ENCODE measurements at regions not wholly inside any gene's neighbourhood (a gene's known extent, or its start where the extent isn't known, plus 50 kb on each side); places are given as distances from the start of the nearest gene placed in this dataset.

DNA sequence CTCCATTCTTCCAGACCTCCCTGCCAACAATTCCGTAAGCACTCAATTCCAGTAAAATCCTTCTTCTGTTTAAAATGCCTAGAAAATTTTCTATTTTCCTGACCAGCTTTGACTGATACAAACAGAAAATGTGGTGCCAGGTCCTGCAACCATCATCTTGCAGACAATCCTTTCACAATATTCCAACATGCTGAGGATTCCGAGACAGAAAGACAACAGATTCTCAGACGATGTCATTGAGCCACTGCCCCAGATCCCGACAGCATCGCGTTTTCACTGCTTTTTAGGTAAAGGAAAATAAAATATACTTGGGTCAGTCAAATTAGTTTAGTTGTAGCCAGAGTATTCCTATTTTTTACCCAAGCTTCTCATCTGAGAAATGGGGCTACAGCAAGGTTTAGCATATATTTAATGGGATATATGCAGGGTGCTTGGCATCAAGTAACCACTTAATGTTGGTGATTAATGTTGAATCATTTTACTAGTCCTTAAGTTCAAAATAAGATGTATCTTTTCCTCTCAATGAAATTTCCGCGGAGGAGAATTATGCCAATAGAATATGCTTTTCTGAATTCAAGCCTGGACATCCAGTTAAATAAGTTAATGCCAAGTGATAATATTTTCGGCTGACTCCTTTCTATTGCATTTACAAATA, 866.6 kb downstream of the SLC4A3 start:
- DNase-seq (ENCODE audit: low spot score), result no peak

DNA sequence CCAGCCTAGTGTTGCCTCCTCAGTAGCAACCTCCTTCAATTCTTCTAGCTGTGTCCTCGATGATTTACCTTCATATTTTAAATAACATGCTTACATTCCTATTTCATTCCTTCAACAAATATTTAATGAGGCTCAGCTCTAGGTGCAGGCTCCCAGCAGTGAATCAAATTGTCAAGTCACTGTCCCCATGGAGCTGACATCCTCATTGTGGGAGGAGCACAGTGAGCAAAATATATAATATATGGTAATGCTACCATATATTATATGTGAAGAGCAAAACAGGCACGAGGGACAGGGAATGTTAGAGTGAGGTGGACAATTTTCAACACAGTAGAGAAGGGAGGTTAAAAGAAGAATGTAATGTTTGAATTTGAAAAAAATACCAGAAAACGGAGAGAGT, 869.1 kb downstream of the SLC4A3 start:
- DNase-seq (ENCODE audit: low spot score), result no peak

DNA sequence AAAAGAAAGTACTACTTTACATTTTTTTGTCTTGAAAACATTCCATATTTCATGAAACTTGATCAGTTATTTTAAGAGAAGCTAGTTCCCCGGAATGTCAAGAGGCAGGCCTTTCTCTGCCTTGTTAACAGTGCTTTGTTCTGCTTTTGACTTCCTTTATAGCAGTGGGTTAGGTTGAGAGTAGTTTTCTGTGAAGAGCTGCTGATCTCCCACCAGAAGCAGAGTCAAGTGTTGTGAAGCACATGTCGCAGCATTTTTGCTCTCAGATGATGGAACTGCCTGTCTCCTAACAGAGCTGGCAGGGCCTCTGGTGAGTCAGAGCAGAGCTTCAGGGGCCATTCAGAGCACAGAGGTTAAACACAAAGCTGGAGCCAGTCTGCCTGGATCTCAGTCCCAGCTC, 871.8 kb downstream of the SLC4A3 start:
- DNase-seq (ENCODE audit: low spot score), result no peak

DNA sequence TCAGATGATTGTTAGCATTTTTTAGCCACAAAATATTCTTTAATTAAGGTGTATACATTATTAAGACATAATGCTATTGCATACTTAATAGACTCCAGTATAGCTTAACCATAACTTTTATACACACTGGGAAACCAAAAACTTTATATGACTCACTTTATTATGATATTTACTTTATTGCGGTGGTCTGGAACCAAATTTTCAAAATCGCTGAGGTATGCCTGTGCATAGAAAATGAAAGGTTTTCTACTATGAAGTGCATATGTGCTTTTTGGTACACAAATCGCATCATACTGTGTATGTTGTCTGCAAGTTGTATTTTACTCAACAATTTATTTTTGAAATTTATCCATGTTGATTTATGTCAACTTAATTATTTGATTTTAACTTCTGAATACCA, 875.1 kb downstream of the SLC4A3 start:
- no peak for DNase-seq (ENCODE audit: low spot score)

DNA sequence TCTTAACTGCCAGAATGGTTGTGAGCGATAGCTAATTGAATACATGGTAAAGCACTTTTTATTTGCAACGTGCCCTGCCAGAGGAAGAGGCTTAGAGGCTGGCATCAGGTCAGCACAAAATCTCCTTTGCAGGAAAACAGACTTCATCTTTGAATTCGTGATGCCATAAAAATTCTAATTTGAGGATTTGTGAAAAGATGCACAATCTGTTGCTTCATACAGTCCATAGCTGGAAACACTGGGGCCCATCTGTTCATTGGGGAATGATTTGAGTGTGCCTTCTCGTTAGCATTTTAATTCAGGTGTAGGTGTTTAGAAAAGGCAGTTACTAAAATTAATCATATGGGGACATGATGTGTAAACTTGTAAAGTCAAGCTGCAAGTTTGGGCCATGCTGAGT, 876.0 kb downstream of the SLC4A3 start:
- DNase-seq (ENCODE audit: low spot score), result no peak

DNA sequence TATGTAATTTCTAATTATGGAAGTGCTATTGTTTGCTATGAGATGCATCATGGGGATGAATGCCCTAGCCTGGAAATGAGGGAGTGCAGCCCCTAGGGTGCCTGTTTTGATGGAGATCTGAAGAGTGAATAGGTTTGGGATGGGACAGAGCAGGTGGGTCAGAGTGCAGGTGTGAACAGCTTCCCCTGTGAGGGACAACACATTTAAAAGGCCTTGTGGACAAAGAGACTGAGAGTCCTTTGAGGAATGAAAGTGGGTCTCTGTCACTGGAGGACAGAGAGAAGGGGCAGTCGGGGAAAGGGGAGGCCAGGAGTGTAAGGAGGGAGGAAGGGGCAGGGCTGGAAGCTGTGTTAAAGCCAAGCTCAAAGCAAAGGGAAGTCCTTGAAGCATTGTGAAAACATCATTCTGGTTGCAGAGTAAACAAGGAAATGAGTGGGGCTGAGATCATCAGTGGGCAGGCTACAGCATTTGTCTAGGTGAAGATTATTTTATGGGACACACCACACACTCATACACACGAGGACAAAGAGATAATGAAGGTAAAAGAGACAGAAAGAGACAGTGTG, 877.6 kb downstream of the SLC4A3 start:
- DNase-seq (ENCODE audit: low spot score), result no peak

DNA sequence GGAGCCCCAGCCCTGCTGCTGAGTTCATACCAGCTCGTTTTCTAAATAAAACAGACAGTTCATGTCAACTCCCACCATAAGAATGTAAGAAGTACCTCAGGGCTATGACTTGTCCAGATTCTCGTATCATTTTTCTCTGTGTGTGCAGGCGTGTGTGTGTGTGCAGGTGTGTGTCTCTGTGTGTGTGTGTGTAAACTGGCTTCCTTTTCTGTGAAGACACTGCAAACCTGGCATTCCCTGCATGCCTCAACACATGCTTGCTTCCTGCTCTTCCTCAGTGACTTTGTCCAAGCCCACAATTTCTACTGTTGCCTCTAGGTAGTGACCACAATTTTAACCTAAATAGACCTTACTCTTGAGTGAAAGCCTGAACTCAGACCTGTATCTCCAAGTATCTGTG, 879.0 kb downstream of the SLC4A3 start:
- no peak for DNase-seq (ENCODE audit: low spot score)

DNA sequence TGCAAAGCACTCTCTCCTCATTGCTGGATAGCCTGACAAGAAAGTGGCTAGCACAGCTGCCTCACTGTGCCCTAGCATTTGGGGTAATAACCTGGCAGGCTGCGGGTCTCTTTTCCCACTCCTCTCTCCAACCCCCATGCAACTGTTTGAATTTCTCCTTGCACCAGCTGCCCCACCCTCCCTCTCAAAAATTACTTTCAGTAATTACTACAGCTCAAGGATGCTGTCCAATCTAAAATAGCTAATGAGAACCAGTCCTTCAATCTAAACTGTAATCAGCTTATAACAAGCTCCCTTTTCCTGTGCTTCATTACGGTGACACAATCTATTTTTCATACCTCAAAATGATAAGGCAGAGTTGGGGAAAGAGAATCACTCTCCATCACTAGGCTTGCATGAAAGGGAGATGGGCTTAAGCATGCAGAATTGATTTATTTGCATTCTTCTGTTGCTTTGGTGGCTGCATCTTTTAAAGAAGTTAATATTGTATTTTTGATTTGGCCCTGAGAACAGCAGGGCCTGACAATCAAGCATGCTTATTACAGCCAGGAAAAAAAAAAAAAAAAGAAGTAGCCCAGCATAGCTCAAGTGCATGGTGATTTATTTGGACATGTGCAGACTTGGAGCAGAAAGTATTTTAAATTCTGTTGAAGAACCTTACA, 881.8 kb downstream of the SLC4A3 start:
- DNase-seq (ENCODE audit: low spot score), result peak; percentile 56

DNA sequence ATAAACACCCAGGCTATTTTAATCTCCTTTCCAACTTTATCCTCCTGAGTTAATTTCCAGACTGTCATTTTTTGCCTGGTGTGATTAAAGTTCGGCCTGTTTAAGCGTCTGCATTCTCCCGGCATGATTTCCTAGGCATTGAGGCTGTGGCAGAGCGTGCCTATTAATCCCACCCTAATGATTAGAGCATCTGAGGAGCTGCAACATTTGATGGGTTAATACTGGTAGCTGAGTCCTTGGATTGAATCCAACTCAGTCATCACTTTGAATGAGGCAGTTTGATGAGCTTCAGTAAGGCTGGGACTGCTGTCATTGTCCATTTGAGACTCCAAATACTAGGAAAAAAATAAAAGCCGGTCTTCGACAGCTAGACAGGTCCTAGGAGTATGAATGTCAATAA, 882.5 kb downstream of the SLC4A3 start:
- DNase-seq (ENCODE audit: low spot score), result peak; percentile 67

DNA sequence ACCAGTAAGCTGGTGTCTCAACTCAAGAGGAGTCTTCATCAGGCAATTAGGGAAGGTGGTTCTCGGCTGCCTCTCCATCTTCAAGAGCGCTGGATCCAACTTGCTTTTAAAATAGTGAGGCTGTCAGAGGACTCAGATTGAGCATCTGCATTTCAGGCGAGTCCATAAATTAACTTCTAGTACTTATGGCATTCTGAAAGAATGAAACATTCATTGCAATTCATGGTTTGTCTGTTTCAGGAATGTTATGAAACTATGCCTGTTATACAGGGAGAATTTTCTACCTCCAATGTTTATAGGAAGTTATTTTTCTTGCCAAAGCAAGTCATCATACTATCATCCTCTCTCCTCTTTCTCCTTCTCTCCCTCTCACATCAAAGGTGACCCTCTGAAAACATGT, 883.2 kb downstream of the SLC4A3 start:
- DNase-seq (ENCODE audit: low spot score), result no peak

DNA sequence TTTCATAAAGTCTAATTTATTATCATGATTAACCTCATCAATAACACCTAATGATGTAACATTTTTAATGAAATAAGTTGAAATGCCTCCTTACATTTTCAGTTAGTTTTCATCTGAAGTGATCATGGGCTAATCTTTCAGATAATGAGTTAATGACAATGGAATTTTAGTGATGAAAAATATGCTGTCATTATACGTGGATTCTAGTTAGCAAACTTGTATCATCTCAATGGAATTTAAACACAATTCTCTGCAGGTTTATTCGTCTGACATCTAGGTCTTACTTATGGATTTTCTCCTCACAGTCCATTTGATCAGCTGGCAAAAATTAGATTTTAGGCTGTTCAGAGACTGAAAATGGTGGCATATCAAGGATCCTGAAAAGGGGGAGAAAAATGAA, 885.0 kb downstream of the SLC4A3 start:
- DNase-seq (ENCODE audit: low spot score), result no peak

DNA sequence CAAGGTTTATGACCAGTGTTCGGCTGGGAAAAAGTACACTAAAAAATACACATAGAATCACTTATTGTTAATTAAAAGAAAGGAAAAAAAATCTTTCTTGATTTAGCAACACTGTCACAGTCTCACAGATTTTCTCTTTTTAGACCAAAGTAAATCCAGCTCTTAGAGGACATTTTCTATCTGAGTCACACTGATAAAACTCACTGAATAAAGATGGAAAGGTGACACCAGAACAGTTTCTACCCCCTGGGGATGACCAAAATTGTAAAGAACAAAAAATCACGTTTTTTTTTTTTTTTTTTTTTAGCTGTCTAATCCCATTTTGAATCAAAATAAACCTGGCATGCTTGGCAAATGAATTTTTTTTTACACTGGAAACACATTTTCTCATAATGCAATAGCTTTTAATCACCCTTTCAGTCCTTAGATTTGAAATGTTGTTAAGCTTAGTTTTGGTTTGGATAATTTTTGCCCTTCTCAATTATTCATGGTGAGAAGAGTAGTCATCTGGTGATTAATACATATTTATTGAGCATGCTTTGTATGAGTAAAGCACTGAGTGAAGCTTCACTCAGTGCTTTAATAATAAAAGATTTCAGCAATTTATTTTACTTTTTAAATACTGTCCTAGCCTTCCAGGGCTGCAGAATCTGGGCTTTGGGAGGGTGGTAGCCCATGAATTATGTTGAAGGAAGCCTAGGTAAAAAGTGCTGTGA, 886.3 kb downstream of the SLC4A3 start:
- DNase-seq (ENCODE audit: low spot score), result no peak

DNA sequence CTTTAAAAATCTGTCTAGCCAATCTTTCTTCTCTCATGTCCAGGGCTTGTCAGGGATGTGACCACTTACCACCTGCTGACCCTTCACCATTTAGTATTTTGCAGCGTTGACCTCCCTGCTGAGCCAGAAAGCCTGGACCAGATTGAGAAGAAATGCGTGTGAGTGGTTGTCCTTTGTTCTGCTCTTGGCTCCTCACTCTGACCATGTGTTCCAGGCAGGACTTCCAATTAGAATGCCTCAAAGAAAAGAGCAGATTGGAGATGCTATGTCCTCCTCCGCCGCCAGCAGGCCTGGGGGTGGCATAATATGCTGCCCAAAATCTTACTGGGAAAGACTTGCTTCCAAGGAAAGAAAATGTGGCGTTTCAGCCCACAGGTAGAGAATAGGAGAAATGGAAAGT, 894.1 kb downstream of the SLC4A3 start:
- no peak for DNase-seq (ENCODE audit: low spot score)

DNA sequence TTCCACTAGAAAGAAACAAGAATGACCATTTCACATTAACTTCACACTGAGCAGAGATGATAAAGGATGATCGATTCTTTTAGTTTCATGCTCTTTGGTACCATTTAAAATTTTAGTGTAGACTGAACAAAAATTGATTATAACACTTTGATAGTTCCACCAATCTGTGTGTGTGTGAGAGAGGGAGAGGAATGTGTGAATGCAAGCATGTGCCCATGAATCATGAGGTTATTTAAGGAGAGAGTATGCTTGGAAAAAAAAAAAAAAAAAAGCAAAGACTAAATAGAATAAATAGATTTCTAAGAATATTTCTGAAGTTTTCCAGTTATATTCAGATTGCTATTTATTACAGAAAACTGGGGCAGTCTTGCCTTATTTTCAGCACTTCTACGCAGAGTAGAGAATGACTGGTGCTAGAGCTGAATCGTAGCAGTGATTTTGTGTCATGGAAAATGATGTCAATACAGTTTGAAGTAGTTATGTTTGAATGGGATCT, 900.8 kb downstream of the SLC4A3 start:
- DNase-seq (ENCODE audit: low spot score), result no peak

DNA sequence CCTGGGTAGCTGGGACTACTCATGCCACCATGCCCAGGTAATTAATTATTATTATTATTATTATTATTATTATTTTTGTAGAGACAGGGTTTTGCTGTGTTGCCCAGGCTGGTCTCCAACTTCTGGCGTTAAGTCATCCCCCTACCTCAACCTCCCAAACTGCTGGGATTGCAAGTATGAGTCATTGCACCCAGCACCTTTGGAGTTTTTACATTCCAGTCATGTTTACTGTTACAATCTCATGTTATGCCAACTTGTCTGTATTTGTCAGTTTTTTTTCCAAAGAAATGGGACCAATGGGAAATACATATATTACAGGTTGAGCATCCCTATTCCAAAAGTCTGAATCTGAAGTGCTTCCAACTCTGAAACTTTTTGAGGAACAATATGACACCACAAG, 903.8 kb downstream of the SLC4A3 start:
- no peak for DNase-seq (ENCODE audit: low spot score)

DNA sequence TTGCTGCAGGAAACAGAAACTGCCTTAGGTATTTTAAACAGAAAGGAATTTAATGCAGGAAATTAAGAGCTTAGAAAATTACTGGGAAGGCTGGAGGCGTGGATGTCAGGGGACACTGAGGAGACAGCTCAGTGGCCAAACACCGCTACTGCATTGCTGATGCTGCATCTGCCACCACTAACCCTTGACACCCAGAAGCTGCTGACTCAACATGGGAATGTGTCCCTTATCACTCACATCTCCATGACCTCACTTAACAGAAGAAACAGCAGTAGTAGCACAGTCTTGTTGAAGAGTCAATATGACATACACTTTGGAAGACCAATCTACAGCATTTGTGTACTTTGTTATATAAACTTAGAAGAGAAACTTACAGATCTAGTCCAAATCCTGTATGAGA, 906.1 kb downstream of the SLC4A3 start:
- DNase-seq (ENCODE audit: low spot score), result peak; percentile 40

DNA sequence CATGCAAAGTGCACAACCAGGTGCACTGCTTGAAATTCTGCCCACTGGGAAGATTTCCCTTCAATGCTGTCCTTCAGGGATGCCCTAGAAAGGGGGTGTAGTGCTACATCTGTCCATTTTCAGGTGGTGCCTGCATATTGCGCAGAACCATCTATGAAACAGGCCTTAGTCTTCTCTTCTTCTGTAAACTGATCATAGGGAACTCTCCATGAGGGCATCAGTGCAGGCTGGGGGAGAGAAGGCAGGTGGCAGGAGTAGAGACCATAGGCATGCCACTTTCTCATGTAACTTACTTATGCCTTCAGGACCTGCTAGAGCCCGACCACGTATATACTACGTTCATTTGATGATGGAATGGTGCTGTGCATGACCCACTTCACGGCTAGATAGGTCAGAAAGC, 912.1 kb downstream of the SLC4A3 start:
- DNase-seq (ENCODE audit: low spot score), result no peak

DNA sequence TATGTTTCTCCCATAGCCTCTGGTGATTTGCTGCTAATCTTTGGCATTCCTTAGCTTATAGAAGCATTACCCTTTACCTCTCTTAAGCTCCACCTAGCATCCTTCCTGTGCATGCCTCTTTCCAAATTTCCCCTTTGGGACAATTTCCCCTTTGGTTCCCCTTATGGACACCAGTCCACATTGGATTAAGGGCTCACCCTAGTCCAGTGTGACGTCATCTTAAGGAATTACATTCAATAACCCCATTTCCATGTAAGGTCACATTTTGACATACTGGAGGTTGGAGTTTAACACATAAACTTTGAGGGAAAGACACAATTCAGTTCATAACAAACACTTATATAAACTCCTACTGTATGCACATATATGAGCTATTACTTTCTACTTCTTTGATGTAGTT, 916.6 kb downstream of the SLC4A3 start:
- no peak for DNase-seq (ENCODE audit: low spot score)

DNA sequence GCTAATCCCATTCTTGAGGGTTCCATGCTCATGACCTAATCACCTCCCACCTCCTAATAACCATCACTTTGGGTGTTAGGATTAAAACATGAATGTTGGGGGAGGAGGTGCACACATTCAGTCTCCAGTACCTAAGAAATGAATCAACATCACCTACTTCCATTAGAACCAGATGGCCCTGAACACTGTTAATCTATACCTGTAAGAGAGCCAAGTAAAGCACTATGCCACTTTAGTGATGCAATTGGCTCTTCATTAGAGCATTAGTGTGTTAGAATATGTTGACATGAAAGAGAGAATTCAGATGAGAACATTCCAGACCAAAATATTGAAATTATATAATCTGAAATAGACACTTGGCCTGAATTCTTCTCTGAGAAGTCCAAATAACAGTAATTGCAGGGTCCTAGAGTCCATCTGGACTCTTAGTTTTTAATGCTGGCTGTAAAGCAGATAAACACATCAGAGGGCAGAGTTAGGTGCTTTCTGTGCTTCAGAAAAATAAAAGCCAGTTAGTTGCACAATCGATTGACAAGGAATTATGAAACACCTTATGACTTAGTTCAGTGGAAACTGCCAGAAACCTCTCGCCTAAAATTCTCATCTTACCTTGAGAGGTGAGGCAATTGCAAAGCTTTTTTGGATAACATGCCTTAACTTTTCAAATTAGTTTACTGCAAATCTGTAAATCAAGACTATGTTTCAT, 923.7 kb downstream of the SLC4A3 start:
- peak; percentile 34 for DNase-seq (ENCODE audit: low spot score)

DNA sequence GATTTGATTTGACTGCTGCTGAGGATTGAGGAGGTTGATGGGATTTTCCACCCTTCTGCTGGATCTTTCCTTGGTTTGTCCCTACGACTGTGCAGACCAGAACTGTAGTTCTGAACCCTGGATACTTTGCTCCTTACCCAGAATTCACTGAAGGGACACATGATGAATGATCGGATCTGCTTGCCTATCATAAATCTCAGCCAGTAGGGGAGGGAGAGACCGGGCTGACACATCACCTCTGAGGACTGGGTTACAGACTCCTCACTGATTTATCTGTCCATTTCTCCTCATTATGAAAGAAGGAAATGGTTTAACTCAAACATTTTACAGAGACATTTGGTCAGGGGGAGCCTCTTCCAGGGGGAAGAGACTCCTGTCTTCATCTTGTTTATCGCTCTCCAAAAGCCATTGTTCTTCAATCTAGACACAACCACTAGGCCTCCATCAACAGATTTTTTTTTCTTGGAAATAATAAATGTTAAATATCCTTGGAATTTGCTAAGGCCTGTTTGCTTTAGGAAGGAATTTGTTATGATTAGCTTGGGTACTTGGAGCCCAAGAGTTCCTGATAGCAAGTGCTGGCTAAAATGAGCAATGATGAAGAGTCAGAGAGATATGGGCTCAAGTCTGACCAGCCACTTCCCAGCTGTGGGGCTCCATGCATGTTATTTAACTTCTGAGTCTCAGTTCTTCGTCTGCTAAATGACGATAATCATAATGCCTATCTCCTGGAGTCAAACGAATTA, 925.5 kb downstream of the SLC4A3 start:
- DNase-seq (ENCODE audit: low spot score), result no peak

DNA sequence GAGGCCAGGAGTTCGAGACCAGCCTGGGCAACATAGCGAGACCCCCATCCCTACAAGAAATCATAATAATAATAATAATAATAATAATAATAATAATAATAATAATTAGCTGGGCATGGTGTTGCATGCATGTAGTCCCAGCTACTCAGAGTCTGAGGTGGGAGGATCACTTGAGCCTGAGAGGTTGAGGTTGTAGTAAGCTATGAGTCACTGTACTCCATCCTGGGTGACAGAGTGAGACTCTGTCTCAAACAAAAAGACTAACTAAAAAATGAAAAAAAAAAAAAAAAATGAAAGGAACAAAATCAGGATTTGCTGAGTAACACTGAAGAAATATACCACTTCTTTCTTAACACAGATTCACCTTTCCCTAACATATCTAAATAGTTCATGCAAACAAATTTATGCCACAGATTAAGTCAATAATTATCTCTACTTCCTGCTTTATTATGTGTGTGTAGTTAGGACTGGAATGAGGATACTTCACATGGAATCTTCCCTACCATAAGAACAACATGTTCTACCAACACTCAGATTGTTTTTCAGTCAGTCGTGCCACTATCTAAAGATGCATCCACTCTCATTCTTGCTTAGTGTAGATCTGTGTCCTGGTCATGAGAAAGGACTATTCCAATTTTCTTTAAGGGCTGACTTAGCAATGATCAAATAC, 928.7 kb downstream of the SLC4A3 start:
- no peak for DNase-seq (ENCODE audit: low spot score)

Measured in D341Med (cell line).